ENCODE measurements at regions not wholly inside any gene's neighbourhood (a gene's known extent, or its start where the extent isn't known, plus 50 kb on each side); places are given as distances from the start of the nearest gene placed in this dataset.

GRCh38 chr2:10238396-10238795 is 64.3 kb upstream of the HPCAL1 start:
- peaks cover 0 to 4% of the 10 kb centered on the region in 2 experiments for H3K4me1 ChIP-seq (ENCODE audit: control insufficient read depth in 1 of 2, extremely low read depth in 1 of 2, insufficient read depth in 2 of 2, low read length in 2 of 2)
- Mint-ChIP-seq H3K27me3 (peaks cover 0 to 2% of the 10 kb centered on the region in 2 donors), H3K9me3 (peaks cover 0 to 3% (median 0%) of the 10 kb centered on the region in 3 donors), H3K36me3 (no peaks in the 10 kb centered on the region), H3K27ac (no peak overlapping the region), H3K4me3 (no peak overlapping the region), H3K4me1 (peaks cover 0 to 2% (median 0%) of the 10 kb centered on the region in 3 donors)
- no peak overlapping the region for H3K4me3 ChIP-seq (ENCODE audit: control insufficient read depth in 1 of 2, extremely low read depth in 1 of 2, low read length in 1 of 2)
- ChIA-PET CTCF (interaction anchor here in 1 of 2 donors (0.6 kb wide), 1 partner anchor 66 kb away, joined by 3 read pairs; no protein-coding TSS in a partner anchor), POLR2A (no interaction called here)
- WGBS (ENCODE audit: insufficient coverage), result 78% methylated on average over 2 of the region's 7 CpGs
- H3K36me3 ChIP-seq (ENCODE audit: control insufficient read depth in 2 of 2, extremely low read depth in 1 of 2, insufficient read depth in 1 of 2, low read length in 1 of 2), result no peaks in the 10 kb centered on the region
- H3K9me3 ChIP-seq, result no peaks in the 10 kb centered on the region
- ATAC-seq (replicated peaks in 1 of 4) (no peak), DNase-seq (no peak)
- peaks cover 0 to 41% of the 10 kb centered on the region in 2 experiments for H3K27me3 ChIP-seq (replicated peaks in 1 of 2; ENCODE audit: control insufficient read depth in 2 of 2, extremely low read depth in 1 of 2, insufficient read depth in 2 of 2, low read length in 1 of 2)
- H3K27ac ChIP-seq (ENCODE audit: low read length), result no peak overlapping the region

GRCh38 chr2:10238991-10239485 is 63.7 kb upstream of the HPCAL1 start:
- DNase-seq, result no peak
- ATAC-seq (replicated peaks in 1 of 4), result no peak
- WGBS (ENCODE audit: insufficient coverage), result 85% methylated on average over 8 of the region's 13 CpGs
- no peaks in the 10 kb centered on the region for H3K9me3 ChIP-seq
- H3K9me3 Mint-ChIP-seq, result no peaks in the 10 kb centered on the region
- peaks cover 0 to 2% (median 0%) of the 10 kb centered on the region in 3 donors for H3K4me1 Mint-ChIP-seq
- CTCF ChIA-PET, result interaction anchor here in 1 of 2 donors (0.6 kb wide), 1 partner anchor 65 kb away, joined by 3 read pairs; no protein-coding TSS in a partner anchor
- no peaks in the 10 kb centered on the region for H3K36me3 ChIP-seq (ENCODE audit: control insufficient read depth in 2 of 2, extremely low read depth in 1 of 2, insufficient read depth in 1 of 2, low read length in 1 of 2)
- H3K27ac ChIP-seq (ENCODE audit: low read length), result no peak overlapping the region
- no peak overlapping the region for H3K27ac Mint-ChIP-seq
- POLR2A ChIA-PET, result no interaction called here
- no peaks in the 10 kb centered on the region for H3K36me3 Mint-ChIP-seq
- no peak overlapping the region for H3K4me3 ChIP-seq (ENCODE audit: control insufficient read depth in 1 of 2, extremely low read depth in 1 of 2, low read length in 1 of 2)
- no peak overlapping the region for H3K4me3 Mint-ChIP-seq
- peaks cover 0 to 2% of the 10 kb centered on the region in 2 donors for H3K27me3 Mint-ChIP-seq
- peaks cover 0 to 4% of the 10 kb centered on the region in 2 experiments for H3K4me1 ChIP-seq (ENCODE audit: control insufficient read depth in 1 of 2, extremely low read depth in 1 of 2, insufficient read depth in 2 of 2, low read length in 2 of 2)
- peaks cover 0 to 42% of the 10 kb centered on the region in 2 experiments for H3K27me3 ChIP-seq (replicated peaks in 1 of 2; ENCODE audit: control insufficient read depth in 2 of 2, extremely low read depth in 1 of 2, insufficient read depth in 2 of 2, low read length in 1 of 2)

GRCh38 chr2:10239561-10239967 is 63.1 kb upstream of the HPCAL1 start:
- H3K27ac Mint-ChIP-seq, result no peak overlapping the region
- CTCF ChIA-PET, result no interaction called here
- H3K9me3 Mint-ChIP-seq, result no peaks in the 10 kb centered on the region
- Histone ChIP-seq H3K36me3 (ENCODE audit: control insufficient read depth in 2 of 2, extremely low read depth in 1 of 2, insufficient read depth in 1 of 2, low read length in 1 of 2) (no peaks in the 10 kb centered on the region), H3K4me3 (ENCODE audit: control insufficient read depth in 1 of 2, extremely low read depth in 1 of 2, low read length in 1 of 2) (no peak overlapping the region), H3K27ac (ENCODE audit: low read length) (no peak overlapping the region), H3K9me3 (no peaks in the 10 kb centered on the region), H3K4me1 (ENCODE audit: control insufficient read depth in 1 of 2, extremely low read depth in 1 of 2, insufficient read depth in 2 of 2, low read length in 2 of 2) (peaks cover 0 to 4% of the 10 kb centered on the region in 2 experiments), H3K27me3 (replicated peaks in 1 of 2; ENCODE audit: control insufficient read depth in 2 of 2, extremely low read depth in 1 of 2, insufficient read depth in 2 of 2, low read length in 1 of 2) (peaks cover 0 to 42% of the 10 kb centered on the region in 2 experiments)
- no peaks in the 10 kb centered on the region for H3K36me3 Mint-ChIP-seq
- peaks cover 0 to 2% (median 0%) of the 10 kb centered on the region in 3 donors for H3K4me1 Mint-ChIP-seq
- POLR2A ChIA-PET, result no interaction called here
- 94% methylated on average over 5 of the region's 14 CpGs for WGBS (ENCODE audit: insufficient coverage)
- H3K27me3 Mint-ChIP-seq, result peaks cover 0 to 2% of the 10 kb centered on the region in 2 donors
- no peak overlapping the region for H3K4me3 Mint-ChIP-seq
- no peak for ATAC-seq (replicated peaks in 1 of 4)
- no peak for DNase-seq

- H3K36me3 Mint-ChIP-seq, result no peaks in the 10 kb centered on the region
- no peak overlapping the region for H3K4me3 Mint-ChIP-seq
- H3K9me3 Mint-ChIP-seq, result no peaks in the 10 kb centered on the region
- H3K4me1 Mint-ChIP-seq, result peaks cover 0 to 2% (median 0%) of the 10 kb centered on the region in 3 donors
- DNase-seq (no peak), ATAC-seq (replicated peaks in 1 of 4) (no peak)
- Histone ChIP-seq H3K36me3 (ENCODE audit: control insufficient read depth in 2 of 2, extremely low read depth in 1 of 2, insufficient read depth in 1 of 2, low read length in 1 of 2) (no peaks in the 10 kb centered on the region), H3K4me1 (ENCODE audit: control insufficient read depth in 1 of 2, extremely low read depth in 1 of 2, insufficient read depth in 2 of 2, low read length in 2 of 2) (peaks cover 0 to 4% of the 10 kb centered on the region in 2 experiments), H3K9me3 (no peaks in the 10 kb centered on the region), H3K27me3 (replicated peaks in 1 of 2; ENCODE audit: control insufficient read depth in 2 of 2, extremely low read depth in 1 of 2, insufficient read depth in 2 of 2, low read length in 1 of 2) (peaks cover 0 to 36% of the 10 kb centered on the region in 2 experiments), H3K27ac (ENCODE audit: low read length) (no peak overlapping the region), H3K4me3 (ENCODE audit: control insufficient read depth in 1 of 2, extremely low read depth in 1 of 2, low read length in 1 of 2) (no peak overlapping the region)
- WGBS (ENCODE audit: insufficient coverage), result 81% methylated on average over 12 of the region's 18 CpGs
- ChIA-PET CTCF (no interaction called here), POLR2A (no interaction called here)
- no peak overlapping the region for H3K27ac Mint-ChIP-seq
- H3K27me3 Mint-ChIP-seq, result peaks cover 0 to 2% of the 10 kb centered on the region in 2 donors
Observed at GRCh38 chr2:10240161-10240681, 62.5 kb upstream of the HPCAL1 start.

GRCh38 chr2:10240911-10241610 is 61.6 kb upstream of the HPCAL1 start:
- POLR2A ChIA-PET, result no interaction called here
- no peak for ATAC-seq (replicated peaks in 1 of 4)
- H3K27me3 Mint-ChIP-seq, result peaks cover 0 to 2% of the 10 kb centered on the region in 2 donors
- no peaks in the 10 kb centered on the region for H3K36me3 Mint-ChIP-seq
- Histone ChIP-seq H3K36me3 (ENCODE audit: control insufficient read depth in 2 of 2, extremely low read depth in 1 of 2, insufficient read depth in 1 of 2, low read length in 1 of 2) (no peaks in the 10 kb centered on the region), H3K27ac (ENCODE audit: low read length) (no peak overlapping the region), H3K4me1 (ENCODE audit: control insufficient read depth in 1 of 2, extremely low read depth in 1 of 2, insufficient read depth in 2 of 2, low read length in 2 of 2) (no peaks in the 10 kb centered on the region), H3K9me3 (no peaks in the 10 kb centered on the region), H3K4me3 (ENCODE audit: control insufficient read depth in 1 of 2, extremely low read depth in 1 of 2, low read length in 1 of 2) (no peak overlapping the region), H3K27me3 (replicated peaks in 1 of 2; ENCODE audit: control insufficient read depth in 2 of 2, extremely low read depth in 1 of 2, insufficient read depth in 2 of 2, low read length in 1 of 2) (peaks cover 0 to 28% of the 10 kb centered on the region in 2 experiments)
- DNase-seq, result no peak
- WGBS (ENCODE audit: insufficient coverage), result 96% methylated on average over 9 of the region's 21 CpGs
- CTCF ChIA-PET, result no interaction called here
- no peak overlapping the region for H3K27ac Mint-ChIP-seq
- no peak overlapping the region for H3K4me3 Mint-ChIP-seq
- H3K4me1 Mint-ChIP-seq, result no peaks in the 10 kb centered on the region
- no peaks in the 10 kb centered on the region for H3K9me3 Mint-ChIP-seq

- POLR2A ChIA-PET, result no interaction called here
- no peaks in the 10 kb centered on the region for H3K36me3 ChIP-seq (ENCODE audit: control insufficient read depth in 2 of 2, extremely low read depth in 1 of 2, insufficient read depth in 1 of 2, low read length in 1 of 2)
- no peak overlapping the region for H3K4me3 ChIP-seq (ENCODE audit: control insufficient read depth in 1 of 2, extremely low read depth in 1 of 2, low read length in 1 of 2)
- H3K4me1 ChIP-seq (ENCODE audit: control insufficient read depth in 1 of 2, extremely low read depth in 1 of 2, insufficient read depth in 2 of 2, low read length in 2 of 2), result no peaks in the 10 kb centered on the region
- H3K27me3 ChIP-seq (replicated peaks in 1 of 2; ENCODE audit: control insufficient read depth in 2 of 2, extremely low read depth in 1 of 2, insufficient read depth in 2 of 2, low read length in 1 of 2), result peaks cover 0 to 26% of the 10 kb centered on the region in 2 experiments
- 76% methylated on average over 10 of the region's 20 CpGs for WGBS (ENCODE audit: insufficient coverage)
- Mint-ChIP-seq H3K4me1 (no peaks in the 10 kb centered on the region), H3K9me3 (no peaks in the 10 kb centered on the region), H3K4me3 (no peak overlapping the region), H3K36me3 (no peaks in the 10 kb centered on the region), H3K27ac (no peak overlapping the region), H3K27me3 (peaks cover 0 to 2% of the 10 kb centered on the region in 2 donors)
- DNase-seq (no peak), ATAC-seq (replicated peaks in 1 of 4) (no peak)
- no peaks in the 10 kb centered on the region for H3K9me3 ChIP-seq
- CTCF ChIA-PET, result no interaction called here
- no peak overlapping the region for H3K27ac ChIP-seq (ENCODE audit: low read length)
Observed at GRCh38 chr2:10241641-10242430, 60.9 kb upstream of the HPCAL1 start.

Measured in T-cell (primary cell).